ENCODE measurements at regions not wholly inside any gene's neighbourhood (a gene's known extent, or its start where the extent isn't known, plus 50 kb on each side); places are given as distances from the start of the nearest gene placed in this dataset.

DNA sequence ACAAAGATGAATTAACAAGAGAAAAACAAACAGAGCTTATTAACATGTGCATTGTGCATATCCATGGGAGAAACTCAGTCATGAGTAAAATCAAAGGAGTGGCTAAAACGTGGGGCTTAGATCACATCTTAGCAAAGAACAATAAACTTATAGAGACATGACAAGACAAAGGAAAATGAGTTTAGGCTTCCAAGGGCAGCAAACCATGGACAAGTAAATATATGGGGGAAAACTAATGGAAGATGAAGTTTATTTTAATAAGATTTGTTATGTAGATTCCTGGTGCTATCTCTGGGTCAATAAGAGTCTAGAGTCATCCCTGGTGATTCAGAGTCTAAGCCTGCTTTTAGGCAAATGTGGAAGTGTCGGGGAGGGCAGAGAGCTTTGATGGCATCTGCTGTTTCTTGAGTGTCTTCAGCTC, 87.2 kb upstream of the PLPP4 start:
- no peak overlapping the region for H3K4me3 ChIP-seq
- CTCF ChIA-PET, result no interaction called here
- FAIRE-seq, result no peak
- POLR2A ChIA-PET, result no interaction called here
- no peaks in the 10 kb centered on the region for H3K4me1 ChIP-seq
- H3K4me2 ChIP-seq, result no peak overlapping the region
- TF ChIP-seq MAZ (IDR thresholded peaks at IDR 0.05; ENCODE audit: borderline replicate concordance, low read depth, low read length), result no peak
- no peak for TF ChIP-seq ESRRA (IDR thresholded peaks at IDR 0.05; ENCODE audit: borderline replicate concordance, low read length)
- no peak for TF ChIP-seq CBX8 (IDR thresholded peaks at IDR 0.05)
- no peak for TF ChIP-seq EHF (CRISPR knock-in tag; IDR thresholded peaks at IDR 0.05)
- TF ChIP-seq CTCF (IDR thresholded peaks at IDR 0.05), result no peak
- no peak for TF ChIP-seq CEBPB (IDR thresholded peaks at IDR 0.05)
- no peak for TF ChIP-seq FOSL2 (IDR thresholded peaks at IDR 0.05)
- TF ChIP-seq FOSL2 (CRISPR knock-in tag; IDR thresholded peaks at IDR 0.05), result no peak
- no peak for TF ChIP-seq HEYL (CRISPR knock-in tag; IDR thresholded peaks at IDR 0.05)
- TF ChIP-seq GATA3 (IDR thresholded peaks at IDR 0.05; ENCODE audit: borderline replicate concordance), result no peak
- no peak for TF ChIP-seq MAFK (IDR thresholded peaks at IDR 0.05; ENCODE audit: partially characterized antibody)
- TF ChIP-seq, protein P1, sequence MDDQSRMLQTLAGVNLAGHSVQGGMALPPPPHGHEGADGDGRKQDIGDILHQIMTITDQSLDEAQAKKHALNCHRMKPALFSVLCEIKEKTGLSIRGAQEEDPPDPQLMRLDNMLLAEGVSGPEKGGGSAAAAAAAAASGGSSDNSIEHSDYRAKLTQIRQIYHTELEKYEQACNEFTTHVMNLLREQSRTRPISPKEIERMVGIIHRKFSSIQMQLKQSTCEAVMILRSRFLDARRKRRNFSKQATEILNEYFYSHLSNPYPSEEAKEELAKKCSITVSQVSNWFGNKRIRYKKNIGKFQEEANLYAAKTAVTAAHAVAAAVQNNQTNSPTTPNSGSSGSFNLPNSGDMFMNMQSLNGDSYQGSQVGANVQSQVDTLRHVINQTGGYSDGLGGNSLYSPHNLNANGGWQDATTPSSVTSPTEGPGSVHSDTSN (IDR thresholded peaks at IDR 0.05), result no peak
- no peak for TF ChIP-seq JUNB (IDR thresholded peaks at IDR 0.05)
- no peak for ATAC-seq
- 3% methylated on average over 2 of the region's 2 CpGs for WGBS (ENCODE audit: missing lambda C conversion rate)
- no peak for DNase-seq (ENCODE audit: low read depth in 1 of 2, low spot score in 1 of 2)
- no peaks in the 10 kb centered on the region for H3K9me3 ChIP-seq
- H3K27ac ChIP-seq, result no peak overlapping the region

DNA sequence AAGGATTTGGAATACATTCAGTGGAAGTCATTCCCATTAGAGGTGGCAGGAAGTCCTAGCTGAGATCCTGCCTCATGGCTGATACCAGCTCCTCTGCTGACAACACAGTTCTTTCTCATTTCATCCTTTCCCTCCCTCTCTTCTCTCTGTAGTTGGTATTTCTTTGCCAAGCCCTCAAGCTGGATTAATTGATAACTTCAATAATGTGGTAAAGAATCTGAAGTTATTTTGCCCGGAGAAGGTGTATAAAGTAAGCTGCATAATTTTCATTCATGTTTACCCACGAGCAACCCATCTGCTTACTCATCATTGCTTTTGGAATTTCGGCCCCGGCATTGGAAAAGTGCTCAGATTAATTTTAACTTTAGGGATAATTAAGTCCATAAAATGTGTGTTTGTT, 85.2 kb upstream of the PLPP4 start:
- TF ChIP-seq TP53 (CRISPR knock-in tag; IDR thresholded peaks at IDR 0.05) (no peak), POLR2A (IDR thresholded peaks at IDR 0.05; ENCODE audit: low read length) (no peak), BHLHE40 (IDR thresholded peaks at IDR 0.05; ENCODE audit: low read depth, low read length) (no peak), ZC3H11A (IDR thresholded peaks at IDR 0.05) (no peak), TFCP2L1 (CRISPR knock-in tag; IDR thresholded peaks at IDR 0.05) (no peak), JUNB (IDR thresholded peaks at IDR 0.05) (no peak), MAZ (IDR thresholded peaks at IDR 0.05; ENCODE audit: borderline replicate concordance, low read depth, low read length) (no peak), RFX5 (IDR thresholded peaks at IDR 0.05) (no peak), CEBPB (IDR thresholded peaks at IDR 0.05) (no peak), HMGXB4 (CRISPR knock-in tag; IDR thresholded peaks at IDR 0.05; ENCODE audit: borderline replicate concordance) (no peak)
- TF ChIP-seq, protein P2, sequence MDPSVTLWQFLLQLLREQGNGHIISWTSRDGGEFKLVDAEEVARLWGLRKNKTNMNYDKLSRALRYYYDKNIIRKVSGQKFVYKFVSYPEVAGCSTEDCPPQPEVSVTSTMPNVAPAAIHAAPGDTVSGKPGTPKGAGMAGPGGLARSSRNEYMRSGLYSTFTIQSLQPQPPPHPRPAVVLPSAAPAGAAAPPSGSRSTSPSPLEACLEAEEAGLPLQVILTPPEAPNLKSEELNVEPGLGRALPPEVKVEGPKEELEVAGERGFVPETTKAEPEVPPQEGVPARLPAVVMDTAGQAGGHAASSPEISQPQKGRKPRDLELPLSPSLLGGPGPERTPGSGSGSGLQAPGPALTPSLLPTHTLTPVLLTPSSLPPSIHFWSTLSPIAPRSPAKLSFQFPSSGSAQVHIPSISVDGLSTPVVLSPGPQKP (IDR thresholded peaks at IDR 0.05; ENCODE audit: low read depth, low read length), result no peak
- Histone ChIP-seq H3K27ac (no peak overlapping the region), H3K9me3 (no peaks in the 10 kb centered on the region), H3K4me1 (no peaks in the 10 kb centered on the region), H3K4me2 (no peak overlapping the region), H3K4me3 (no peak overlapping the region)
- FAIRE-seq (no peak), ATAC-seq (no peak), DNase-seq (ENCODE audit: low read depth in 1 of 2, low spot score in 1 of 2) (no peak)
- CTCF ChIA-PET, result interaction anchor here (1.6 kb wide), 1 partner anchor 20 kb away, joined by 3 read pairs; no protein-coding TSS in a partner anchor
- POLR2A ChIA-PET, result no interaction called here
- 2% methylated on average over 4 of the region's 4 CpGs for WGBS (ENCODE audit: missing lambda C conversion rate)
